Kidney (tissue), 13 donors: ENCODE measurements at regions not wholly inside any gene's neighbourhood (a gene's known extent, or its start where the extent isn't known, plus 50 kb on each side); places are given as distances from the start of the nearest gene placed in this dataset.

Experiments
- DNase-seq, 5 donors: peaks; one replicate each; pipeline ENCODE4 v3.0.0-alpha.2; 2013 to 2020
- FAIRE-seq: peaks from 2 replicates; lab custom pipeline; 2012; peaks lifted over from hg19 to GRCh38; lab: Jason Lieb, UNC
- H3K27ac ChIP-seq, 2 donors: one replicate each; pipeline ENCODE4 v1.7.0; 2013; ENCODE audit warnings: low read depth in 2 of 2, low read length in 2 of 2, inconsistent platforms in 1 of 2
- H3K27me3 ChIP-seq: one replicate; pipeline ENCODE4 v1.7.1; 2013; ENCODE audit warnings: low read length, inconsistent platforms; ENCODE audit not compliant: control insufficient read depth, insufficient read depth
- H3K36me3 ChIP-seq, 3 donors: one replicate each; pipeline versions ENCODE4 v1.7.0 to v1.7.1; 2013; ENCODE audit warnings: low read length in 3 of 3, control low read depth in 1 of 3, inconsistent platforms in 1 of 3; ENCODE audit not compliant: insufficient read depth in 3 of 3, control insufficient read depth in 2 of 3
- H3K4me1 ChIP-seq, 3 donors: one replicate each; pipeline versions ENCODE4 v1.7.0 to v1.7.1; 2013; ENCODE audit warnings: low read length in 3 of 3, inconsistent platforms in 1 of 3, low read depth in 1 of 3; ENCODE audit not compliant: control insufficient read depth in 2 of 3, insufficient read depth in 2 of 3
- H3K4me3 ChIP-seq, 3 donors: one replicate each; pipeline versions ENCODE4 v1.7.0 to v1.8.1; 2013; ENCODE audit warnings: low read length in 3 of 3, control low read depth in 1 of 3, inconsistent platforms in 1 of 3
- H3K9ac ChIP-seq, 3 donors: one replicate each; pipeline versions ENCODE4 v1.7.0 to v1.7.1; 2013; ENCODE audit warnings: low read length in 3 of 3, control low read depth in 1 of 3, inconsistent platforms in 1 of 3
- H3K9me3 ChIP-seq, 3 donors: one replicate each; pipeline versions ENCODE4 v1.7.0 to v1.7.1; 2013; ENCODE audit warnings: low read length in 3 of 3, control low read depth in 1 of 3, inconsistent platforms in 1 of 3; ENCODE audit not compliant: control insufficient read depth in 2 of 3, insufficient read depth in 1 of 3
- CTCF ChIP-seq: IDR thresholded peaks from 3 replicates; pipeline ENCODE4 v1.5.1; 2012; ENCODE audit warnings: mild to moderate bottlenecking, moderate library complexity, borderline replicate concordance; ENCODE audit not compliant: insufficient read depth; ENCODE audit errors: extremely low read depth
- intact Hi-C: fragments of 100-400 bp; cut with DNase I; formaldehyde crosslinking; loops from one replicate; pipeline ENCODE4 v1.11.1; 2022
- donor health status: control.
- donor health status: control.
- donor health status: control.
- donor health status: control.
- donor health status: control.
- donor health status: DM: yes; HTN: yes; CAD: no.
- donor health status: Normal renal cell carcinoma (clear cell type).

GRCh38 chr10:44017483-44018145 lies 367.3 kb downstream of the CXCL12 start:
- DNase-seq (no peak), FAIRE-seq (no peak)
- H3K27ac ChIP-seq = no peak overlapping the region
- peaks cover 0 to 6% (median 0%) of the 10 kb centered on the region in 3 donors for H3K9me3 ChIP-seq
- H3K4me3 ChIP-seq = no peak overlapping the region
- intact Hi-C loops = no loop called here
- no peak overlapping the region for H3K9ac ChIP-seq
- peaks cover 0 to 5% (median 0%) of the 10 kb centered on the region in 3 donors for H3K4me1 ChIP-seq
- H3K36me3 ChIP-seq = no peaks in the 10 kb centered on the region
- no peaks in the 10 kb centered on the region for H3K27me3 ChIP-seq
- TF ChIP-seq CTCF = no peak

GRCh38 chr10:44016589-44017482 lies 368.1 kb downstream of the CXCL12 start:
- TF ChIP-seq CTCF = no peak
- Histone ChIP-seq H3K27me3 (no peaks in the 10 kb centered on the region), H3K4me3 (no peak overlapping the region), H3K9ac (no peak overlapping the region), H3K27ac (no peak overlapping the region), H3K36me3 (no peaks in the 10 kb centered on the region), H3K9me3 (peaks cover 0 to 6% (median 0%) of the 10 kb centered on the region in 3 donors), H3K4me1 (peaks cover 0 to 5% (median 0%) of the 10 kb centered on the region in 3 donors)
- intact Hi-C loops = no loop called here
- FAIRE-seq (no peak), DNase-seq (no peak)

GRCh38 chr10:44015702-44016500 lies 367.2 kb upstream of the ZNF32 start:
- Histone ChIP-seq H3K27me3 (no peaks in the 10 kb centered on the region), H3K4me1 (peaks cover 0 to 5% (median 0%) of the 10 kb centered on the region in 3 donors), H3K9me3 (peaks cover 0 to 6% (median 0%) of the 10 kb centered on the region in 3 donors), H3K4me3 (no peak overlapping the region), H3K36me3 (no peaks in the 10 kb centered on the region), H3K9ac (no peak overlapping the region), H3K27ac (no peak overlapping the region)
- FAIRE-seq = no peak
- intact Hi-C loops = no loop called here
- DNase-seq = no peak
- TF ChIP-seq CTCF = no peak
